SK-N-SH treated with all-trans-retinoic acid at 6 μM for 48 hours (cell line): ENCODE measurements at regions not wholly inside any gene's neighbourhood (a gene's known extent, or its start where the extent isn't known, plus 50 kb on each side); places are given as distances from the start of the nearest gene placed in this dataset.

Experiments used
- ARNTL ChIP-seq: fragments of 450-650 bp; formaldehyde crosslinking; IDR thresholded peaks from 2 replicates; pipeline ENCODE4 v1.5.0; 2020; ENCODE audit warnings: low read depth, mild to moderate bottlenecking, moderate library complexity, borderline replicate concordance
- BACH2 ChIP-seq: fragments of 250-450 bp; sonication (Bioruptor Pico); IDR thresholded peaks from 2 replicates; pipeline ENCODE4 v1.9.0; 2021; ENCODE audit warnings: mild to moderate bottlenecking, borderline replicate concordance
- CREB5 ChIP-seq: fragments of 250-450 bp; sonication (Bioruptor Pico); IDR thresholded peaks from 2 replicates; pipeline ENCODE4 v1.5.1; 2020; ENCODE audit warnings: low read depth, mild to moderate bottlenecking, moderate library complexity
- ESRRG ChIP-seq: fragments of 250-450 bp; sonication (Bioruptor Pico); IDR thresholded peaks from 2 replicates; pipeline ENCODE4 v1.6.1; 2021; ENCODE audit warnings: mild to moderate bottlenecking
- OSR1 ChIP-seq: fragments of 250-450 bp; sonication (Bioruptor Pico); IDR thresholded peaks from 2 replicates; pipeline ENCODE4 v1.8.0; 2022; ENCODE audit warnings: moderate library complexity, mild to moderate bottlenecking, inconsistent platforms
- POU6F1 ChIP-seq: fragments of 250-450 bp; sonication (Bioruptor Pico); IDR thresholded peaks from 2 replicates; pipeline ENCODE4 v1.8.0; 2021; ENCODE audit warnings: low read depth, mild to moderate bottlenecking, moderate library complexity, borderline replicate concordance
- PPARA ChIP-seq: fragments of 250-450 bp; sonication (Bioruptor Pico); IDR thresholded peaks from 2 replicates; pipeline ENCODE4 v1.5.0; 2020; ENCODE audit warnings: mild to moderate bottlenecking, borderline replicate concordance
- RARB ChIP-seq: fragments of 250-450 bp; sonication (Bioruptor Pico); IDR thresholded peaks from 2 replicates; pipeline ENCODE4 v1.8.0; 2021; ENCODE audit warnings: mild to moderate bottlenecking, moderate library complexity
- TCF4 ChIP-seq: fragments of 250-450 bp; sonication (Bioruptor Pico); IDR thresholded peaks from 2 replicates; pipeline ENCODE4 v1.8.0; 2021; ENCODE audit warnings: mild to moderate bottlenecking, moderate library complexity, borderline replicate concordance
- ZC3H10 ChIP-seq: fragments of 250-450 bp; sonication (Bioruptor Pico); IDR thresholded peaks from 2 replicates; pipeline ENCODE4 v1.5.1; 2021; ENCODE audit warnings: mild to moderate bottlenecking, moderate library complexity
- ZFP3 ChIP-seq: fragments of 250-450 bp; sonication (Bioruptor Pico); IDR thresholded peaks from 2 replicates; pipeline ENCODE4 v1.5.0; 2020; ENCODE audit warnings: mild to moderate bottlenecking, moderate library complexity
- ZFP30 ChIP-seq: fragments of 450-650 bp; formaldehyde crosslinking; IDR thresholded peaks from 2 replicates; pipeline ENCODE4 v1.5.0; 2022; ENCODE audit warnings: mild to moderate bottlenecking, moderate library complexity
- ZNF70 ChIP-seq: fragments of 450-650 bp; formaldehyde crosslinking; IDR thresholded peaks from 2 replicates; pipeline ENCODE4 v1.5.0; 2020; ENCODE audit warnings: mild to moderate bottlenecking, moderate library complexity
- TF ChIP-seq, protein P1 (sequence below): fragments of 250-450 bp; sonication (Bioruptor Pico); IDR thresholded peaks from 2 replicates; pipeline ENCODE4 v1.8.0; 2020; ENCODE audit warnings: mild to moderate bottlenecking, moderate library complexity, borderline replicate concordance

GRCh38 chr9:19967216-19967887, 178.5 kb upstream of the SLC24A2 start:
- TF ChIP-seq, protein P1, sequence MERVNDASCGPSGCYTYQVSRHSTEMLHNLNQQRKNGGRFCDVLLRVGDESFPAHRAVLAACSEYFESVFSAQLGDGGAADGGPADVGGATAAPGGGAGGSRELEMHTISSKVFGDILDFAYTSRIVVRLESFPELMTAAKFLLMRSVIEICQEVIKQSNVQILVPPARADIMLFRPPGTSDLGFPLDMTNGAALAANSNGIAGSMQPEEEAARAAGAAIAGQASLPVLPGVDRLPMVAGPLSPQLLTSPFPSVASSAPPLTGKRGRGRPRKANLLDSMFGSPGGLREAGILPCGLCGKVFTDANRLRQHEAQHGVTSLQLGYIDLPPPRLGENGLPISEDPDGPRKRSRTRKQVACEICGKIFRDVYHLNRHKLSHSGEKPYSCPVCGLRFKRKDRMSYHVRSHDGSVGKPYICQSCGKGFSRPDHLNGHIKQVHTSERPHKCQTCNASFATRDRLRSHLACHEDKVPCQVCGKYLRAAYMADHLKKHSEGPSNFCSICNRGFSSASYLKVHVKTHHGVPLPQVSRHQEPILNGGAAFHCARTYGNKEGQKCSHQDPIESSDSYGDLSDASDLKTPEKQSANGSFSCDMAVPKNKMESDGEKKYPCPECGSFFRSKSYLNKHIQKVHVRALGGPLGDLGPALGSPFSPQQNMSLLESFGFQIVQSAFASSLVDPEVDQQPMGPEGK (CRISPR knock-in tag) = no peak
- TF ChIP-seq ZFP3 = no peak
- TF ChIP-seq ARNTL (CRISPR knock-in tag) = no peak
- TF ChIP-seq CREB5 (CRISPR knock-in tag) = no peak
- no peak for TF ChIP-seq ZFP30 (CRISPR knock-in tag)
- TF ChIP-seq ZNF70 = no peak
- no peak for TF ChIP-seq ESRRG
- no peak for TF ChIP-seq BACH2 (CRISPR knock-in tag)
- no peak for TF ChIP-seq TCF4 (CRISPR knock-in tag)
- TF ChIP-seq PPARA (CRISPR knock-in tag) = no peak
- no peak for TF ChIP-seq ZC3H10 (CRISPR knock-in tag)
- no peak for TF ChIP-seq RARB (CRISPR knock-in tag)
- no peak for TF ChIP-seq POU6F1 (CRISPR knock-in tag)
- no peak for TF ChIP-seq OSR1
